IMR-90 (cell line): ENCODE measurements at regions not wholly inside any gene's neighbourhood (a gene's known extent, or its start where the extent isn't known, plus 50 kb on each side); places are given as distances from the start of the nearest gene placed in this dataset.

Experiments
- ATAC-seq: fragments of 200-7000 bp; cut with Tn5 transposase; 2 replicates; pipeline ENCODE4 v1.9.1; 2020; ENCODE audit warnings: low read depth, mild to moderate bottlenecking, moderate library complexity
- BruUV-seq: library from RNA; stranded (reverse); fragments of 400-500 nt; replicated peaks from 2 replicates; lab custom pipeline; 2021; lab: Mats Ljungman, UMichigan
- CTCF ChIA-PET: fragments of 300-600 bp; formaldehyde crosslinking; extraction: SDS; loops from one replicate; lab custom pipeline; 2021; ENCODE audit warnings: antibody characterized with exemption; lab: Yijun Ruan, JAX
- POLR2A ChIA-PET: fragments of 300-600 bp; sonication (Branson Sonifier 250); formaldehyde crosslinking; loops from one replicate; lab custom pipeline; 2022; ENCODE audit warnings: antibody characterized with exemption; ENCODE audit not compliant: unreplicated experiment; lab: Charles Lee
- DNase-seq: peaks from one replicate; pipeline ENCODE4 v3.0.0; 2013
- H2AFZ ChIP-seq: replicated peaks from 2 replicates; pipeline ENCODE3; 2013; ENCODE audit warnings: low read length, mild to moderate bottlenecking; ENCODE audit not compliant: poor library complexity
- H2AK5ac ChIP-seq: 2 replicates; pipeline ENCODE4 v1.6.1; 2013; ENCODE audit warnings: low read depth, low read length, inconsistent platforms
- H2AK9ac ChIP-seq: replicated peaks from 2 replicates; pipeline ENCODE3; 2013; ENCODE audit warnings: mild to moderate bottlenecking, low read depth, low read length, moderate library complexity; ENCODE audit not compliant: poor library complexity
- H2BK120ac ChIP-seq: 2 replicates; pipeline ENCODE4 v1.6.1; 2013; ENCODE audit warnings: low read depth, low read length, inconsistent platforms
- H2BK15ac ChIP-seq: 3 replicates; pipeline ENCODE4 v1.6.1; 2013; ENCODE audit warnings: low read depth, low read length, inconsistent platforms
- H2BK20ac ChIP-seq: 2 replicates; pipeline ENCODE4 v1.6.1; 2013; ENCODE audit warnings: low read depth, mild to moderate bottlenecking, inconsistent platforms, low read length, moderate library complexity
- H2BK5ac ChIP-seq: 2 replicates; pipeline ENCODE4 v1.6.1; 2013; ENCODE audit warnings: mild to moderate bottlenecking, low read depth, low read length, inconsistent platforms; ENCODE audit not compliant: poor library complexity, severe bottlenecking
- H3K14ac ChIP-seq: replicated peaks from 2 replicates; pipeline ENCODE4 v1.6.1; 2013; ENCODE audit warnings: low read depth, low read length, inconsistent platforms
- H3K18ac ChIP-seq: 2 replicates; pipeline ENCODE4 v1.6.1; 2013; ENCODE audit warnings: low read depth, low read length, control low read depth
- H3K23ac ChIP-seq: 2 replicates; pipeline ENCODE4 v1.6.1; 2013; ENCODE audit warnings: low read depth, low read length, inconsistent platforms
- H3K27ac ChIP-seq: 2 replicates; pipeline ENCODE4 v1.5.1; 2013; ENCODE audit warnings: mild to moderate bottlenecking, control low read depth, low read length; ENCODE audit not compliant: insufficient read depth
- H3K27me3 ChIP-seq: 2 replicates; pipeline ENCODE4 v1.6.1; 2013; ENCODE audit warnings: low read length; ENCODE audit not compliant: control insufficient read depth, insufficient read depth
- H3K36me3 ChIP-seq: 2 replicates; pipeline ENCODE4 v1.6.1; 2013; ENCODE audit warnings: low read length, mixed read lengths; ENCODE audit not compliant: control insufficient read depth, insufficient read depth
- H3K4ac ChIP-seq: 2 replicates; pipeline ENCODE4 v1.6.1; 2013; ENCODE audit warnings: low read depth, low read length, inconsistent platforms
- H3K4me1 ChIP-seq: 2 replicates; pipeline ENCODE4 v1.6.1; 2013; ENCODE audit warnings: low read length, mixed read lengths; ENCODE audit not compliant: control insufficient read depth, insufficient read depth
- H3K4me2 ChIP-seq: 2 replicates; pipeline ENCODE4 v1.6.1; 2013; ENCODE audit warnings: low read depth, mild to moderate bottlenecking, control low read depth, low read length, moderate library complexity
- H3K4me3 ChIP-seq: 2 replicates; pipeline ENCODE4 v1.5.1; 2013; ENCODE audit warnings: low read depth, mild to moderate bottlenecking, control low read depth, low read length, moderate library complexity; ENCODE audit not compliant: insufficient read depth
- H3K56ac ChIP-seq: 2 replicates; pipeline ENCODE4 v1.6.1; 2013; ENCODE audit warnings: low read length, inconsistent platforms; ENCODE audit not compliant: insufficient read depth; ENCODE audit errors: extremely low read depth
- H3K79me1 ChIP-seq, 2 experiments: 2 replicates each; pipeline ENCODE4 v1.6.1; 2013; ENCODE audit warnings: low read length in 2 of 2, inconsistent platforms in 1 of 2, low read depth in 1 of 2
- H3K9ac ChIP-seq: 2 replicates; pipeline ENCODE4 v1.6.1; 2013; ENCODE audit warnings: low read depth, low read length, control low read depth
- H3K9me1 ChIP-seq: 2 replicates; pipeline ENCODE4 v1.6.1; 2013; ENCODE audit warnings: low read length, inconsistent platforms; ENCODE audit not compliant: insufficient read depth
- H3K9me3 ChIP-seq: 2 replicates; pipeline ENCODE4 v1.6.1; 2013; ENCODE audit warnings: low read length; ENCODE audit not compliant: control insufficient read depth, insufficient read depth
- H4K20me1 ChIP-seq: 2 replicates; pipeline ENCODE4 v1.6.1; 2013; ENCODE audit warnings: low read length, inconsistent platforms; ENCODE audit not compliant: insufficient read depth
- H4K5ac ChIP-seq: 2 replicates; pipeline ENCODE4 v1.6.1; 2013; ENCODE audit warnings: mild to moderate bottlenecking, low read depth, low read length, control low read depth
- H4K8ac ChIP-seq, 2 experiments: 2 replicates each; pipeline ENCODE4 v1.6.1; 2013; ENCODE audit warnings: low read depth in 2 of 2, low read length in 2 of 2, control low read depth in 1 of 2, inconsistent platforms in 1 of 2
- H4K91ac ChIP-seq: 2 replicates; pipeline ENCODE4 v1.6.1; 2013; ENCODE audit warnings: low read depth, low read length, inconsistent platforms; ENCODE audit not compliant: insufficient read depth
- MXI1 ChIP-seq: IDR thresholded peaks from 2 replicates; pipeline ENCODE4 v1.6.1; 2012; ENCODE audit warnings: low read depth, mild to moderate bottlenecking, low read length, moderate library complexity, borderline replicate concordance
- POLR2A ChIP-seq: IDR thresholded peaks from 2 replicates; pipeline ENCODE4 v1.6.1; 2012; ENCODE audit warnings: mild to moderate bottlenecking, low read depth, low read length
- WGBS, 2 experiments: methylation state at CpG; one replicate each; pipeline versions ENCODE4 v1.1.5 to v1.1.7; 2013; ENCODE audit warnings: missing lambda C conversion rate in 2 of 2; ENCODE audit not compliant: insufficient read length in 1 of 2; ENCODE audit errors: extremely low coverage in 2 of 2; 5-methylcytosine and 5-hydroxymethylcytosine counted together
- dilution Hi-C: fragments of 300-500 bp; cut with HindIII; formaldehyde crosslinking; loops from one replicate; pipeline ENCODE4 v1.14.3; 2018; ENCODE audit warnings: low sequenced_read_pairs; ENCODE audit not compliant: unreplicated experiment
- in situ Hi-C: fragments of 300-500 bp; cut with MboI; formaldehyde crosslinking; loops from 3 replicates; pipeline ENCODE4 v1.14.3; 2019; ENCODE audit warnings: low sequenced_read_pairs, inconsistent platforms, mixed read lengths
- intact Hi-C: fragments of 100-400 bp; cut with micrococcal nuclease; formaldehyde crosslinking; loops from 2 replicates; pipeline ENCODE4 v1.10.0; 2022

GRCh38 chr16:54426553-54426849 is 139.9 kb upstream of the IRX3 start:
- in situ Hi-C loops = no loop called here
- ATAC-seq = no peak

More at GRCh38 chr16:54426553-54426849, 139.9 kb upstream of the IRX3 start:
- no peak overlapping the region for H2BK20ac ChIP-seq
- CTCF ChIA-PET = no interaction called here
- DNase-seq = no peak
- H2BK15ac ChIP-seq = no peak overlapping the region
- no peak overlapping the region for H3K4ac ChIP-seq
- no peak overlapping the region for H3K14ac ChIP-seq
- H4K8ac ChIP-seq = no peak overlapping the region
- no peaks in the 10 kb centered on the region for H3K36me3 ChIP-seq
- no peak overlapping the region for H4K91ac ChIP-seq
- no peak overlapping the region for H2BK5ac ChIP-seq
- H2AK9ac ChIP-seq = no peak overlapping the region
- no peaks in the 10 kb centered on the region for H4K20me1 ChIP-seq
- no peaks in the 10 kb centered on the region for H3K79me1 ChIP-seq
- no peak overlapping the region for H3K18ac ChIP-seq
- peaks cover 3% of the 10 kb centered on the region; the same call in 1 of the 2 replicates for H3K27me3 ChIP-seq
- no peak overlapping the region for H3K9ac ChIP-seq
- H3K23ac ChIP-seq = no peak overlapping the region
- no peaks in the 10 kb centered on the region for H3K4me1 ChIP-seq
- H2BK120ac ChIP-seq = no peak overlapping the region
- no peak overlapping the region for H2AK5ac ChIP-seq
- POLR2A ChIA-PET = no interaction called here
- no peak overlapping the region for H3K56ac ChIP-seq
- BruUV-seq = no TSS peak
- H3K9me3 ChIP-seq = no peaks in the 10 kb centered on the region
- no peak overlapping the region for H4K5ac ChIP-seq
- TF ChIP-seq POLR2A (no peak), MXI1 (no peak)
- WGBS, 2 experiments = no CpG with 5 or more reads among the region's 4 CpGs
- H3K4me2 ChIP-seq = no peak overlapping the region
- no peaks in the 10 kb centered on the region for H3K9me1 ChIP-seq
- intact Hi-C loops (no loop called here), dilution Hi-C loops (no loop called here)
- no peak overlapping the region for H3K4me3 ChIP-seq
- H3K27ac ChIP-seq = no peak overlapping the region
- no peak overlapping the region for H2AFZ ChIP-seq
